ENCODE measurements at regions not wholly inside any gene's neighbourhood (a gene's known extent, or its start where the extent isn't known, plus 50 kb on each side); places are given as distances from the start of the nearest gene placed in this dataset.

DNA sequence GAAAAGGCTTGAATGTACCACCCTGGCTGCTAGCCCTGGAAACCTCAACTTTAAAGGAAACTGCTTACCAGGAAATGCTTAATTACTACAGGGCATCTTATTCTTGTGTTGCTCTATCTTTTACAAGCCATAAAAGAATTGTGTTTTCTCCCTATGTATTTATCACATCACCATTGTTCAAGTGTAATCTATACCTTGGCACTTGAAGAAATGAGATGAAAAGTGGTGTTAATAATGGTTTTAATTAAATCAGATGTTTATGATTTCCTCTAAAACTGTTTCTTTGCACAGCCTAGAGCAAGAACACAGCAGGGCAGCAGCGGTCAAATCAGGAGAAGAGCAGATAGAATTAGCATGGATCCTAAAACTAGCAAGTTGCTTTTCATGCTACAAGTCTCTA lies 131.8 kb upstream of the RGMB start:
- no peak for DNase-seq

DNA sequence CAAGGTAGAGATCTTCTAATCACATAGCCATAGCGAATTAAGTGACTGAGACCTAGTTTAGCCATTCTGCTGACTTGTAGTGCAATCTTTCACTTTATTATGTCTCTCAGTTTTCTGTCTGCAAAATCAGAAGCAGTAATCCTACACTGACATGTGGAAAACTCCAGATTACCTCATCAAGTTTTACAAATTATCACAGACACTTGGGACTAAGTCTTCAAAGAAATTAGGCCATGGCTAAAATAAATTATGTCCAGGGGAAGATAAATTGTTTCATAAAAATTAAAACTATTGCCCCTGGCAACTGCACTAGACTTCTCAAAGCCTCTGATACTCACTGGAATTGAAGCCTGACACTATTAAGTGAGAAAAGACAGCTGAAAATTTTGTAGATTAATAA lies 129.9 kb upstream of the RGMB start:
- DNase-seq: no peak

DNA sequence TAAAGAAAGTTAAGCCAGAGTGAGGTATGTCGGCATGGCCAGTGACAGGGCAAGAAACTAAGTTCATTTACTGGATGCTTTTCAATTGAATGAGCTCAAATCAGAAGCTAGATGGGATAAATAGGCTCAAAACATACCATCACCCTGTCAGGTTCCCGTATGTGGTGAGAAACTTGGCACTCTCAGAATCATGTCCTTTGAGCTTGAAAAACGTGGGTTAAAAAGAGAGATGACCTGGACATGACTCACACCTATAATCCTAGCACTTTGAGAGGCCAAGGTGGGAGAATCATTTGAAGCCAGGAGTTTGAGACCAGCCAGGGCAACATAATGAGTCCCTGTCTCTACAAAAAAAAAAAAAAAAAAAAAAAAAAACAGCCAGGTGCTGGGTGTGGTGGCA lies 121.7 kb upstream of the RGMB start:
- DNase-seq: no peak

DNA sequence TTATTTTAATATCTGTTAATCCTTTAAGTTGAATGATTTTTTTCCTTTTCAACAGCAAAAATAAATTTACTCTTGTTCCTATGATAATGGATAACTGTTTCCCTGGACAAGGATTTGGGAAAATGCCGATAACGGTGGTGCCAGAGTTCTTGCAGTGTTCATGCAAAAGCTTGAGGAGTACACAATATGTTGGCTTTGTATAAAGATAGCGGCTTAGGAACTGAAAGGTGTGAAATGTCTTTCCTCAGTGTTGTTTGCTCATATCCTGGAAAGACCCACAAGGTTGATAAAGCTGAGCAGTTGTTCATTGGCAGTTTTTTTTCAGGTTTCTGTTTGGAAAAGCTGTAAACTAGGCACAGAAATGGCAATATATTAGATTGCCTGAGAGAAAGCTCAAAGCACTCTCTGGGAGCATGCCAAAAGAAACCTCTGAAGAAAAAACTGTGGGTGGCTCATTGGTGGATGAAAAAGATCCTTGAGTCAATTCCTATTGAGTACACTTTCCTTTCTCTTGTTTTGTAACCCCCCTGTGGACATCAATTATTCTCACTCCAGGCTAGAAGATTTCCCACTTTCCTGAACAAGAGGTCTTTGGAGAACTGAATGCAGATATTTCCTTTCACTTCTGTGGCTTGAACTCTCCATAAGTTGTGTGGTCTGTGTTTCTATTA lies 117.2 kb upstream of the RGMB start:
- no peak for DNase-seq

DNA sequence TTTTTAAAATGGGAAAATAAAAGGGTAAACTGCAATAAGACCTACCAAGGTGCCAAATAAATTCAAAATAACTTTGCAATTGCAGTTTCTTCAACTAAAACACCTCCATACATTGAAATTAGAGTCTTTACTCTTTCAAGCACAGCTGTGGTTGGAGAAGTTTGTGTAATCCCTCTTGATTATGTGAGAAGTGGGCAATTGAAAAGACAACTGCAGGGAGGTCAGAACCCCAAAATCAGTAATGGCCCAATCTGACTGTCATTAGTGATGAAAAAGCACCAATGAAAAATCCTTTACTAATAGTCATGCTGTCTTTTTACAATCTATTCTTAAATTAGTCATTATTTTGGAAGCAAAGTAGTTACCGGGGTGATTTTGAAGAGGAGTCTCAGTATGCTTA lies 116.7 kb upstream of the RGMB start:
- no peak for DNase-seq

DNA sequence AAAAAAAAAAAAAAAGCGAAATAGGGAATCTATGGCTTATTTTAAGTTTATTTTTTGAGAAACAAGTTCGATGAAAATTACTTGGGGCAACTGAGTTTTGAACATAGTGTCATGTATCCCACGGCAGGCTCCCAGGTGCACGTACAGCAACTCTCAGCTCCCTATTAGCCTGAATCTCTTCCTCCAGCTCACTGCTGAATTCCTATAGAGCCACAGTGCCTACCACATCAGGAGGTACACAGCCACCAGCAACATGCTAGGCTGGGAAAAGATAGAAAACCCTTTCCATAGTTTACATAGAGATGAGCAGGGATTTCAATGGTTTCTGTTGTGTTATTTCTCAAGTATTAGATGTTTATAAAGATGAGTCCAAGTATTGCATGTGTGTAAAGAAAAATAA lies 115.9 kb upstream of the RGMB start:
- no peak for DNase-seq

DNA sequence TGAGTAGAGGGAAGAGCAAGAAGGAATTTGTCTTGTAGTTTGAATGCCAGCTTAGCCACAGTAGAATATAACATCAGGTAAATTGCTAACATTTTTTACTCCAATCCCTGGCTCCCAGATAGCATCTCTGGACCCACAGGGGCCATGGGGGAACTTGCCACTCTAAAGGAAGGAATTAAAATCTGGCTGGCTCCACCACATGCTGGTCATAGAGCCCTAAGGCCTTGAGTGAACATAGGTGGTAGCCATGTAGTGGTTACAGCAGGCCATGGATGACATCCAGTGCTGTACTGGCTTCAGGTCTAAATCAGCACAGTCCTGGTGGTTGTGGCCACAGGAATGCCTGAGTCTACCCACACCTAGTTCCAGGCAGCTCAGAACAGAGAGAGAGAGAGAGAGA lies 109.9 kb upstream of the RGMB start:
- no peak for DNase-seq

DNA sequence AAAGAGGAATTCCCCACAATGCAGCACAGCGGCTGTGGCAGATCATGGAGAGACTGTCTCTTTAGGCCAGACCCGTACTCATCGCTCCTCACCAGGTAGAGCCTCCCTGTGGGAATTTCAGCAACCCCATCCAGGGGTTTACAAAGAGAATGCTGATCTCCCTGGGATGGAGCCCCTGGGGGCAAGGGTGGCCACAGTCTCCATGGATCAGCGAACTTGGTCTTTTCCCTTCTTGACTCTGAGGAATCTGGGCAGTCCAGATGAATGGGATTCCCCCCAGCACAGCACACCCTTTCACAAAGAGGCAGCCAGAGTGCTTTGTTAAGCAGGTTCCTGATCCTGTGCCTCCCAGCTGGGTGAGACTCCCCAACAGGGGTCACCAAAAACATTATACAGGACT lies 108.7 kb upstream of the RGMB start:
- DNase-seq: no peak

DNA sequence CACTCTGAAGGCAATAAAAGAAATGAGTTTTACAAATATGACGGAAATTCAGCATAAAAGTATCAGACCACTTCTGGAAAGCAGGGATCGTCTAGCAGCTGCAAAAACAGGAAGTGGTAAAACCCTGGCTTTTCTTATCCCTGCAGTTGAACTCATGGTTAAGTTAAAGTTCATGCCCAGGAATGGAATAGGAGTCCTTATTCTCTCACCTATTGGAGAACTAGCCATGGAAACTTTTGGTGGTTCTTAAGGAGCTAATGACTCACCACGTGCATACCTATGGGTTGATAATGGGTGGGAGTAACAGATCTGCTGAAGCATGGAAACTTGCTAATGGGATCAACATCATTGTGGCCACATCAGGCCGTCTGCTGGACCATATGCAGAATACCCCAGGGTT lies 93.5 kb upstream of the RGMB start:
- DNase-seq: no peak

DNA sequence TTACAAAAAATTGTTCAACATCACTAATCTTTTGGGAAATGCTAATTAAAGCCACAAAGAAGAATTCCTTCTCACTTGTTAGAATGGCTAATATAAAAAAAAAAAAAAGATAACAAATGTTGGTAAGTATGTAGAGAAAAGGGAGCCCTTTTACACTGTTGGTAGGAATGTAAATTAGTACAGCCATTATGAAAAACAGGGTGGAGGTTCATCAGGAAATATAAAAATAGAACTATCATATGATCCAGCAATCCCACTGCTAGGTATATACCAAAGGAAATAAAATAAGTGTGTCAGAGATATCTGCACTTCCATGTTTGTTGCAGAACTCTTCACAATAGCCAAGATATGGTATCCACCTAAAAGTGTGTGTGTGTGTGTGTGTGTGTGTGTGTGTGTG lies 83.5 kb upstream of the RGMB start:
- no peak for DNase-seq

DNA sequence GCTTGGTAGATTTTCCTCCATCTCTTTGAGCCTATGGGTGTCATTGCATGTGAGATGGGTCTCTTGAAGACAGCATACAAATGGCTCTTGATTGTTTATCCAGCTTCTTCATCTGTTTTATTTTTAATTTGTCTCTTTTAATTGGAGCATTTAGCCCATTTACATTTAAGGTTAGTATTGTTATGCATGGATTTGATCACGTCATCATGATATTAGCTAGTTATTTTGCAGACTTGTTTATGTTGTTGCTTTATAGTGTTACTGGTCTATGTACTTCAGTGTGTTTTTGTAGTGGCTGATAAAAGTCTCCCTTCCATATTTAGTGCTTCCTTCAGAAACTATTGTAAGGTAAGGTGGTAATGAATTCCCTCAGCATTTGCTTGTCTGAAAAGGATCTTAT lies 78.6 kb upstream of the RGMB start:
- no peak for DNase-seq

DNA sequence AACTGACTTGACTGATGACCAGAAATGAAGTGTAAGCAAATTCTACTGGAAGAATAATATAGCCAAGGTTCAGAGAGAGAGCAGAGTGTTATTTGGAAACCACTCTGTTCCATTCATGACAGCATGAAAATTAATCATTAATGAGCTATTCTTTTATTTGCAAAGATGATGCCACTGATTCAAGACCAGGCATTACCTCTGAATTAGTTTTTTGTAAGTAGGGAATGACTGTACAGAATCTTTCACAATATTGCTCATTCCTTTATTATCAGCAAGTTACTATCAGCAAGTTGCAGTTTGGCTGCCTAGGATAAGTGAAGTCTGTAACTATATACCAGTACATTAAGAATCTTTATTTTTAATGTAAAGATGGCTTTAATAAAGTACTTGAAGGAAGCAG lies 75.1 kb upstream of the RGMB start:
- no peak for DNase-seq

DNA sequence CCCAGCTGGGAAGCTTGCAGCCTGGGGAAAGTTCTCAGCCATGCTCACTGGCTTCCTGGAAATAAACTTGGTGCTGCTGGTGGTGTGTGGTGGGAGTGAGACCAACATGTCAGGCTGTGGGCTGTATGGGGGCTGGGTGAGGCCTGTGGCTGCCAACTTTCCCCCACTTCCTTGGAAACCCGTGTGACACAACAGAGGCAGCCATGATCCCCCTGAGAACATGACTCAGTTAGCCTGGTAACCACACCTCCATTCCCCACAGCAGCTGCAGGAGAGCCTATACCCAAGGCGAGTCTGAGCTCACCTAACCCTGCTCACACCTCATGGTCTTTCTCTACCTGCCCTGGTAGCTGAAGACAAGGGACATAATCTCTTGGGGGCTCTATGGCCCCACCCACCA lies 72.7 kb upstream of the RGMB start:
- DNase-seq: no peak

DNA sequence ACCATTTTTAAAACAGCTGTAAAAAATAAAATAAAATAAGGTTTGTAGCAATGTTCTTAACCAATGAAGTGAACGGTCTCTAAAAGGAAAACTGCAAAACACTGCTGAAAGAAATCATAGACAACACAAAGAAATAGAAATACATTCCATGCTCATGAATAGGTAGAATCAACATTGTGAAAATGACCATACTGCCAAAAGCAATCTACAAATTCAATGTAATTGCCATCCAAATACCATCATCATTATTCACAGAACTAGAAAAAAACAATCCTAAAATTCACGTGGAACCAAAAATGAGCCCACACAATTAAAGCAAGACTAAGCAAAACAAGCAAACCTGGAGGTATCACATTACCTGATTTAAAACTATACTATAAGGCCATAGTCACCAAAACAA lies 67.6 kb upstream of the RGMB start:
- DNase-seq: no peak

DNA sequence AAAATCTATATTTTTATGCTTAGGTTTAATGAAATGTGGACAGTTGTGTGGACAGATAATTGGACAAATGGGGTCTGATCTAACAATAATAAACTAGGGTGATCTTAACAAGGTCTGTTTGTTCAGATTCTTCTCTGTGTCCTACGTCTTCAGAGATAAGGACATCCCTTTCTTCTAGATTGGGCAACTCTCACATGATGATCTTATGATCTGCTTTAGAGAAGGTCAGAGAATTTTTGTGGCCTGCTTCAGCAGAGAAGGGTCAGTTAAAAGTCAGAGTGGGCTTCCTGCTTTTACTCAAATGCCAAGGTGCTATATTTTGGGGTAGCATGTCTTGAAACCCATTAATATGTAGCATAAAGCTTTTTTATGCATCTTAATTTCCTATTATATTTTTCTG lies 63.8 kb upstream of the RGMB start:
- DNase-seq: no peak

DNA sequence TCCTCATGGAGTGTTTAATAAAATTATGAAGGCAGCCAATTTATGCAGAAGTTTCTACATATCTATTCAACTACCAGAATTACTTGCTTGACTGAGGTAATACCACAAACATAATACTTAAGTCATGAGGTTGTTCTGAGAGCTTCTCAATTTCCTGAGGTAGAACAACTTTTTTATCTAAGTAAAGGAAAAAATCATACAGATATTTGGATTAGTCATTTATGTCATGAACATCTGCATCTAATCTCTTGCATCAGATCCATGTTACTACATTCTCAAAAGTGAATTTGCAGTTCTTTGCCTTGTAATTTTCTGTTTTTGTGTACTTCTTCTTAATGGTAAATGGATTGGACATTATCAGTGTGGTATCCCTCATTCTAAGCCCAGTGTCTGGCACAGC lies 60.4 kb upstream of the RGMB start:
- DNase-seq: no peak

DNA sequence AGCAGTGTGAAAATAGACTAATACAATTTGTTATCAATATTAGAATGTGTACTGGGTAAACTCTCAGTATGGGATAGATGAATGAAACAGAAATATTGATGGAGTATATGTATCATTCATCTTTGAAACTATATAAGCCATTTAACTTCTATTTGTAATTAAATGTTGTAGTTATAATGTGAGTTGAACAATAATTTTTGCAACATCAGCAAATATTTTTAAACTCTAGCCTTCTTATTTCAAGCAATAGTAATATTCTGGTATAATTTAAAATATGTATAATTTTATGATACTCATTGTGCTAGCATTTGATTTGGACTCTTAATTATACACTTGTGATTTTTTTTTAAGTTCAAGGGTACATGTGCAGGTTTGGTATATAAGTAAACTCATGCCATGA lies 59.6 kb upstream of the RGMB start:
- no peak for DNase-seq

DNA sequence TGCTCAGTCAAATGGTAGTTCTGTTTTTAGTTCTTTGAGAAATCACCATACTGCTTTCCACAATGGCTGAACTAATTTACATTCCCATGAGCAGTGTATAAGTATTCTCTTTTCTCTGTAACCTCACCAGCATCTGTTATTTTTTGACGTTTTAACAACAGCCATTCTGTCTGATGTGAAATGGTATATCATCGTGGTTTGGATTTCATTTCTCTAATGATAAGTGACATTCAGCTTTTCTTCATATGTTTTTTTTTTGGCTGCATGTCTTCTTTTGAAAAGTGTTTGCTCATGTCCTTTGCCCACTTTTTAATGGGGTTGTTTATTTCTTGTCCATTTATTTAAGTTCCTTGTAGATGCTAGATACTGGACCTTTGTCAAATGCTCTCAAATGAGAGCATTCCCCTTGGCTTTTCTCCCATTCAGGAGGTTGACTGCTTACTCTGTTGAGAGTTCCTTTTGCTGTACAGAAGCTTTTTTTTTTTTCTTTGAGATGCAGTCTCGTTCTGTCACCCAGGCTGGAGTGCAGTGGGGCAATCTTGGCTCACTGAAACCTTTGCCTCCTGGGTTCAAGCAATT lies 58.7 kb upstream of the RGMB start:
- no peak for DNase-seq

DNA sequence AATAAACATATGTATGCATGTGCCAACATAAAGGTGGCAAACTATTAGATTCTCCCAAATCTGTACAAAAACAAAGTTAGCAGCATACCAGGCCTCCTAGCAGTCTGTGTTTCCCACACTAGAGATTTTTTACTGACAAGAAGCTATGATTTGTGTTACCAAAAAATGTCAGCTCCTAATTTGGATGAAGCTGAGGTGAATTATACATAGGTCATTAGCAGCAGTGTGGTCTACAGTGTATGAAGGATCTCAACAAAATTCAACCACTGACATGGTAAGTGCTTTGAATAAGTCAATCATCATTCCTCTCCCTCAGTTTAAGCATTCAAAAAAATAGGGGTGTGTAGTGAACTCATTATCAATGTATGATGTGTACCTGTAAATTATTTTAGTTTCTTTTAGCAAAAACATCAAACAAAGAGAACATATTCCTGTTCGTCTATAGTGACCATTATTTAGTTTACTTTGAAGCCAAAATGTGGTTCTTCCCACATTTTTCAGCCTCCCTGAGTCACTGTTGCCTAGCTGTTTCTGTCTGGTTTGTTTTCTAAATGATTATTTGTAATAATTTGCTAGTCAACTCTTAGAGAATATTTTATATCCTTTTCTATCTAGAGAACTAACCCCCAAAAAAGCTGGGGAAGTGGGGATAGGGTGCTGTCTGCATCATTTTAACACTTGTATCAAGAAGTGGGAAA lies 52.1 kb upstream of the RGMB start:
- DNase-seq: no peak

DNA sequence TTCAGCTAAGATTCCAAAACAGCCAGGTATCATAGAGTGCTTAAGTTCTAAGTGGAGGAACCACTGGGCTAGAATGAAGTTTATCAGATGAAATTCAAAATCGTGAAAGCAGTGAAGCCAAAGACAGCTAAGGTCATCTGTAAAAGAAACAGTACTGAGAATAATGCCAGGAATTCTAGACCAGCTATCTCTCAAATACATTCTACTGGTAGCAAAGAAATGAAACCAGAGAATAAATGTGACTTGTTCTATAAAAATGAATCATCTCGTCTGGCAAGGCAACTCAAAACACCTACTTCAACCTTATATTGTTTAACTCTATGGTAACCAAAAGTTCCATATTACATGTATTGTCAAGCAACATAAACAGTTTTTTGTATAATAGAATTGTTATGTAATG lies 51.3 kb upstream of the RGMB start:
- DNase-seq: no peak

DNA sequence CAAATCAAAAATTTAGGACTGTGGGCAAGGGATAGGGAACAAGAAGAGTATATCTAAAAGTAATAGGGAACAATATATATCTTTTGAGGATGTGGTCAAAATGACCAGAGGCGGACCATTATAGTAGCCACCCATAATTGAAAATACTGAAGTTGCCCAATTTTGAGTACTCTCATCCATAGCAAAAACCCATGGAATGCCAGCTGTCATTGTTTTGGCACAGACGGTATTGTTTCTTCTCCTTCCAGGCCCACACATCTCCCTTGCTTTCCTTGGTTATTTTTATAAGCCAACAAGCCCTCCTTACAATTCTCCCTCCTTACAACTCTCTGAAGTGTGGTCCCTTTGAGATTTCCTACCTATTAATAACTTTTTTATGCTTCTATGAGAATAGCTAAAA lies 50.4 kb upstream of the RGMB start:
- DNase-seq: no peak

Data from stimulated activated CD4-positive, alpha-beta T cell treated with anti-CD3 and anti-CD28 coated beads, Interleukin-2, amount 100 ng/mL, for 48 hours (primary cell).